Testis (tissue), 2 donors: ENCODE measurements at regions not wholly inside any gene's neighbourhood (a gene's known extent, or its start where the extent isn't known, plus 50 kb on each side); places are given as distances from the start of the nearest gene placed in this dataset.

Experiments
- POLR2A ChIP-seq: fragments of 450-650 bp; IDR thresholded peaks from one replicate; pipeline ENCODE4 v1.6.1; 2017; ENCODE audit warnings: antibody characterized with exemption, mild to moderate bottlenecking, moderate library complexity
- TF ChIP-seq, protein P1 (sequence below), 3 experiments: fragments of 450-650 bp in 2 of 3; fragments of 200-600 bp in 1 of 3; sonication (generic) in 1 of 3; IDR thresholded peaks; one replicate each; pipeline ENCODE4 v1.5.1; 2016 to 2019; ENCODE audit warnings: antibody characterized with exemption in 3 of 3, mild to moderate bottlenecking in 2 of 3, moderate library complexity in 1 of 3

DNA sequence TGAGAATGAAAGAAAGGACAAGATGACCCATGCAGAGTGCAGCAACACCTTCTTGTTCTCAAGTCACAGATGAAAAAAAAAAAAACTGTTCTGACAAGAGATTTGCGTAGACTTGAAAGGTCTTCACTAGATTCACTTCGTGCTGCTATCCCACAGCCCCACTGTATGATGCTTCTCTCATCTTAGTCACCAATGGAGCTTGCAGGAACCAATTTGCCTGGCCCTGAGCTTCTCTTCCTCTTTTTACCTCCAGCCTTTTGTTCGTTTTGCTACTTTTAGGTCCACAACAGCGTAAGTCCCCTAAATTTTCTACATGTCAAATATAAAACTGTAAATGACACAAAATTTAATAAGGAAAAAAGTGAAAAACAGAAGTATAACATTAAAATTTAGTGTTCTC is 107.9 kb upstream of the NAP1L1 start:
- TF ChIP-seq, protein P1, sequence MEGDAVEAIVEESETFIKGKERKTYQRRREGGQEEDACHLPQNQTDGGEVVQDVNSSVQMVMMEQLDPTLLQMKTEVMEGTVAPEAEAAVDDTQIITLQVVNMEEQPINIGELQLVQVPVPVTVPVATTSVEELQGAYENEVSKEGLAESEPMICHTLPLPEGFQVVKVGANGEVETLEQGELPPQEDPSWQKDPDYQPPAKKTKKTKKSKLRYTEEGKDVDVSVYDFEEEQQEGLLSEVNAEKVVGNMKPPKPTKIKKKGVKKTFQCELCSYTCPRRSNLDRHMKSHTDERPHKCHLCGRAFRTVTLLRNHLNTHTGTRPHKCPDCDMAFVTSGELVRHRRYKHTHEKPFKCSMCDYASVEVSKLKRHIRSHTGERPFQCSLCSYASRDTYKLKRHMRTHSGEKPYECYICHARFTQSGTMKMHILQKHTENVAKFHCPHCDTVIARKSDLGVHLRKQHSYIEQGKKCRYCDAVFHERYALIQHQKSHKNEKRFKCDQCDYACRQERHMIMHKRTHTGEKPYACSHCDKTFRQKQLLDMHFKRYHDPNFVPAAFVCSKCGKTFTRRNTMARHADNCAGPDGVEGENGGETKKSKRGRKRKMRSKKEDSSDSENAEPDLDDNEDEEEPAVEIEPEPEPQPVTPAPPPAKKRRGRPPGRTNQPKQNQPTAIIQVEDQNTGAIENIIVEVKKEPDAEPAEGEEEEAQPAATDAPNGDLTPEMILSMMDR (IDR thresholded peaks at IDR 0.05): no peak
- no peak for TF ChIP-seq POLR2A
